Osteoblast (primary cell): ENCODE measurements at regions not wholly inside any gene's neighbourhood (a gene's known extent, or its start where the extent isn't known, plus 50 kb on each side); places are given as distances from the start of the nearest gene placed in this dataset.
"Not testable (repeated sequence)": the region's sequence is repeated elsewhere in the genome, so short reads cannot be mapped to it uniquely, and the experiment has no call there.

Source experiments
- DNase-seq: peaks from one replicate; pipeline ENCODE4 v3.0.0; 2011; ENCODE audit warnings: low spot score, mixed read lengths; ENCODE audit not compliant: insufficient read length; ENCODE audit errors: missing footprints
- H2AFZ ChIP-seq: 2 replicates; pipeline ENCODE4 v1.6.0; 2011; ENCODE audit warnings: mild to moderate bottlenecking, low read length
- H3K27ac ChIP-seq: 2 replicates; pipeline ENCODE4 v1.5.1; 2011; ENCODE audit warnings: mild to moderate bottlenecking, low read depth, low read length, moderate library complexity
- H3K27me3 ChIP-seq: 2 replicates; pipeline ENCODE4 v1.6.0; 2012; ENCODE audit warnings: mild to moderate bottlenecking, control low read depth, inconsistent platforms, low read length, moderate library complexity; ENCODE audit not compliant: insufficient read depth
- H3K36me3 ChIP-seq: 2 replicates; pipeline ENCODE4 v1.5.1; 2011; ENCODE audit warnings: mild to moderate bottlenecking, low read length, control low read depth, moderate library complexity; ENCODE audit not compliant: insufficient read depth
- H3K4me1 ChIP-seq: 2 replicates; pipeline ENCODE4 v1.5.1; 2011; ENCODE audit warnings: mild to moderate bottlenecking, low read length, control low read depth, moderate library complexity; ENCODE audit not compliant: insufficient read depth
- H3K4me2 ChIP-seq: 2 replicates; pipeline ENCODE4 v1.6.0; 2011; ENCODE audit warnings: mild to moderate bottlenecking, low read length; ENCODE audit not compliant: insufficient read depth
- H3K4me3 ChIP-seq: fragments of 200-600 bp; sonication (generic); 3 replicates; pipeline ENCODE4 v1.5.1; 2012; ENCODE audit warnings: mild to moderate bottlenecking, low read length, inconsistent platforms; ENCODE audit not compliant: insufficient read depth
- H3K79me2 ChIP-seq: 2 replicates; pipeline ENCODE4 v1.6.0; 2012; ENCODE audit warnings: mild to moderate bottlenecking, low read length, control low read depth, inconsistent platforms; ENCODE audit not compliant: insufficient read depth
- H3K9me3 ChIP-seq: 2 replicates; pipeline ENCODE4 v1.5.1; 2011; ENCODE audit warnings: low read depth, low read length, control low read depth
- H4K20me1 ChIP-seq: 2 replicates; pipeline ENCODE4 v1.6.0; 2012; ENCODE audit warnings: mild to moderate bottlenecking, low read length, control low read depth; ENCODE audit not compliant: insufficient read depth
- TF ChIP-seq, protein P1 (sequence below): IDR thresholded peaks from 2 replicates; pipeline ENCODE4 v1.5.1; 2011; ENCODE audit warnings: mild to moderate bottlenecking, low read depth, low read length, moderate library complexity; ENCODE audit errors: extremely low read depth

DNA sequence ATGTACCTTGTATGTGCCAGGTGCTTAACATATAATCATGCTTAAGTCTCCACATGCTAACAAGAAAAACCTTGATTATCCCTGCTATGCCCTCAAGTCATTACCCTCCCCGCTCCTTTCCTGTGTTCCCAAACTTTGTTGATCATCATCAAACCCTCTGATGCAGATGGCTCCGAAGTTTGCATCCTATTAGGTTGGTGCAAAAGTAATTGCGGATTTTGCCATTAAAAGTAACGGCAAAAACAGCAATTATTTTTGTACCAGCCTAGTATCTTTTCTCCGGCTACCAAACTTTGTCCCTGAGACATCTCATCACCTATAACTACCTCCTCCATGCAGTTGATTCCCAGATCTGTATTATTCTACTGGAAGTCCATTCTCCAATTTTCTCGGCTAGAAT, 142.6 kb downstream of the OTOP1 start:
- not testable (repeated sequence) for H3K9me3 ChIP-seq, DNase-seq, H3K27ac ChIP-seq, H2AFZ ChIP-seq, H3K4me1 ChIP-seq, H4K20me1 ChIP-seq, H3K27me3 ChIP-seq, H3K36me3 ChIP-seq, H3K4me3 ChIP-seq, H3K4me2 ChIP-seq, H3K79me2 ChIP-seq

DNA sequence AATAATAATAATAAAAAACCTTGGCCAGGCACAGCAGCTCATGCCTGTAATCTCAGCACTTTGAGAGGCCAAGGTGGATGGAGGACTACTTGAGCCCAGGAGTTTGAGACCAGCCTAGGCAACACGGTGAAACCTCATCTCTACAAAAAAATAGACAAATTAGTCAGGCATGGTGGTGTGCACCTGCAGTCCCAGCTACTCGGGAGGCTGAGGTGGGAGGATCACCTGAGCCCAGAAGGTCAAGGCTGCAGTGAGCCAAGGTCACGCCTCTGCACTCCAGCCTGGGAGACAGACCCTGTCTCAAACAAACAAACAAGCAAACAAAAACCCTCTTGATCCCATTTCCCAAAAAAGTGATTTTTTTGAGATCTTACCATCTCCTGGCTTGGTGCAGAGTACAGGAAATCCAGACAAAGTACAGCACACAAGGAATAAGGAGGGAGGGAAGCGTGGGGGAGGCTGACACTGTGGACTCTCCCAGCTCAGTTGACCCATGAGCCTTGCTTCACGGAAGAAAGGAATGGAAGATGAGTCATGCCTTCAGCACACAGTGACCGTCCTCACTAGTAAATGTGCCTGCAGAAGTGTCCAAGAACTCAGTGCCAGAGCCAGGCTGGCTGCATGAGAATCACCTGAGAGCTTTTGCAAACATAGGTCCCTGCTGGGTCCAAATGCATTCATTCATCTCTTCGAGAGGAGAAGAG, 136.9 kb downstream of the OTOP1 start:
- not testable (repeated sequence) for H4K20me1 ChIP-seq, H3K27me3 ChIP-seq, H3K27ac ChIP-seq, H3K36me3 ChIP-seq, H3K9me3 ChIP-seq, H3K4me2 ChIP-seq, DNase-seq, H3K4me3 ChIP-seq, H3K4me1 ChIP-seq, H3K79me2 ChIP-seq, H2AFZ ChIP-seq

DNA sequence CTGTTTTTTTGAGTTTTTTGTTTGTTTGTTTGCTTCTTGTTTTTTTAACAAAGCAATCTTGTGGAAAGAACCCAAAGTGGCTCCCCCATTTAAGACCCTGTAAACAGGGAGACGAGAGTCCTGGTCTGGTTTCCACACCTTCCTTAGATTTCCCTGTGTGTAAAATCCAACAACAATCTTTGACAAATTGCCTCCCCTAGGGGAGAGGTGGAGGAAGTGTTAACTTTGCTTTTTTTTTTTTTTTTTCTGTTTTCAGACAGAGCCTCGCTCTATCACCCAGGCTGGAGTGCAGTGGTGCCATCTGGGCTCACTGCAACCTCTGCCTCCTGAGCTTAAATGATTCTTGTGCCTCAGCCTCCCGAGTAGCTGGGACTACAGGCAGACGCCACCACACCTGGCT, 136.0 kb downstream of the OTOP1 start:
- H3K9me3 ChIP-seq, H3K4me1 ChIP-seq, DNase-seq, H3K36me3 ChIP-seq, H3K79me2 ChIP-seq, H3K4me3 ChIP-seq, H3K27me3 ChIP-seq, H3K4me2 ChIP-seq, H2AFZ ChIP-seq, H4K20me1 ChIP-seq, H3K27ac ChIP-seq: not testable (repeated sequence)
- TF ChIP-seq, protein P1, sequence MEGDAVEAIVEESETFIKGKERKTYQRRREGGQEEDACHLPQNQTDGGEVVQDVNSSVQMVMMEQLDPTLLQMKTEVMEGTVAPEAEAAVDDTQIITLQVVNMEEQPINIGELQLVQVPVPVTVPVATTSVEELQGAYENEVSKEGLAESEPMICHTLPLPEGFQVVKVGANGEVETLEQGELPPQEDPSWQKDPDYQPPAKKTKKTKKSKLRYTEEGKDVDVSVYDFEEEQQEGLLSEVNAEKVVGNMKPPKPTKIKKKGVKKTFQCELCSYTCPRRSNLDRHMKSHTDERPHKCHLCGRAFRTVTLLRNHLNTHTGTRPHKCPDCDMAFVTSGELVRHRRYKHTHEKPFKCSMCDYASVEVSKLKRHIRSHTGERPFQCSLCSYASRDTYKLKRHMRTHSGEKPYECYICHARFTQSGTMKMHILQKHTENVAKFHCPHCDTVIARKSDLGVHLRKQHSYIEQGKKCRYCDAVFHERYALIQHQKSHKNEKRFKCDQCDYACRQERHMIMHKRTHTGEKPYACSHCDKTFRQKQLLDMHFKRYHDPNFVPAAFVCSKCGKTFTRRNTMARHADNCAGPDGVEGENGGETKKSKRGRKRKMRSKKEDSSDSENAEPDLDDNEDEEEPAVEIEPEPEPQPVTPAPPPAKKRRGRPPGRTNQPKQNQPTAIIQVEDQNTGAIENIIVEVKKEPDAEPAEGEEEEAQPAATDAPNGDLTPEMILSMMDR: peak; percentile 19

DNA sequence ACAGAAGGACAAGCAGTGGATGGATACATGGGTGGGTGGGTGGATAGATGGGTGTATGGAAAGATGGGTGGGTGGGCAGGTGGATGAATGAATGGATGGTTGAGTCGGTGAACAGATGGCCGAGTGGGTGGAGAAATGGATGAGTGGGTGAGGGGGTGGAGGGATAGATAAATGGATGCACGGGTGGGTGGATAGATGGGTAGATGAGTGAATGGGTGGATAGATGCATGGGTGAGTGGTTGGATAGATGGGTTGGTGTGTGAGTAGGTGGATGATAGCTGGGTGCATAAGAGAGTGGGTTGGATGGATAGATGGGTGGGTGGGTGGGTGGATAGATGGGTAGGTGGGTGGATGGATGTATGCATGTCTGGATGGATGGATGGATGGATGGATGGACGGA, 134.6 kb downstream of the OTOP1 start:
- not testable (repeated sequence) for H3K4me2 ChIP-seq, DNase-seq

DNA sequence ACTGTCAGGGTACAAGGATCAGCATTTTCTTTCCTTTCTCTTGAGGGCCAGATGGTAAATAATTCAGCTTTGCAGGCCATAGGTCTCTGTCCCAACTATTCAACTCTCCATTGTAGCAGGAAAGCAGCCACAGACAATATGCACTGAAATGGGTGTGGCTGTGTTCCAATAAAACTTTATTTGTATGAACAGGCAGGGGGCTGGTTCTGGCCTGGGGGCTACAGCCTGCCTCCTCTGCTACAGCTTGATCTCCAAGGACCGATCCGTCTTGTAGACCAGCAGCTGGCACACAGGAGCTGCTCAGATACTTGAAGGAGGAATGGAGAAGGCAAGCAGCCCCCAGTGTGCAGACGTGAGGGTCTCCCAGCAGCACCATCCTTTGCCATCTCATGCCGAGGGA, 127.1 kb downstream of the OTOP1 start:
- not testable (repeated sequence) for H4K20me1 ChIP-seq, H3K4me2 ChIP-seq

More for the DNA sequence above, 134.6 kb downstream of the OTOP1 start:
- H3K9me3 ChIP-seq, H3K27me3 ChIP-seq, H4K20me1 ChIP-seq, H3K4me3 ChIP-seq, H3K27ac ChIP-seq, H2AFZ ChIP-seq, H3K36me3 ChIP-seq, H3K79me2 ChIP-seq, H3K4me1 ChIP-seq: not testable (repeated sequence)

DNA sequence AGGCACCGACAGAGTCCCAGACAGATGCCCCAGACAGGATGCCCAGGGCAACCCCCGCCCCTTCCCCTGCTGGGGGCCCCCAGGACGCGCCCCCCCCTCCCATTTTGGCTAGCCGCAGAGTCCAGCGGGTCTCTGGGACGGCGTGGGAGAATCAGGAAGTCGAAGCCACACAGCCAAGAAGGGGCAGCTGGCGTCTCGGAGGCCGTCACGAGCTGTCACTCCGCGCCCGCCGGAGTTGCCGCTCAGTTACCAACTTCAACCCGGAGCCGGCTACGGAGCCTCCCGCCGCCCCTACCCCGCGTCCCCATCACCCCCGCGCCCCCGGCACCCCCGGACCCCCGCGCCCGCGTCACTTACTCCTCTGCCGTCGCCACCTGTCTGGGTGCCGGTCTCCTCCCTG, 119.8 kb downstream of the OTOP1 start:
- not testable (repeated sequence) for H3K36me3 ChIP-seq, H3K27ac ChIP-seq, H3K27me3 ChIP-seq, H3K79me2 ChIP-seq, H4K20me1 ChIP-seq, H3K9me3 ChIP-seq, H3K4me3 ChIP-seq, DNase-seq, H3K4me2 ChIP-seq, H3K4me1 ChIP-seq, H2AFZ ChIP-seq

More for the DNA sequence above, 127.1 kb downstream of the OTOP1 start:
- H2AFZ ChIP-seq, H3K9me3 ChIP-seq, H3K79me2 ChIP-seq, H3K36me3 ChIP-seq, DNase-seq, H3K27ac ChIP-seq, H3K4me1 ChIP-seq, H3K4me3 ChIP-seq, H3K27me3 ChIP-seq: not testable (repeated sequence)
